ENCODE measurements at regions not wholly inside any gene's neighbourhood (a gene's known extent, or its start where the extent isn't known, plus 50 kb on each side); places are given as distances from the start of the nearest gene placed in this dataset.

DNA sequence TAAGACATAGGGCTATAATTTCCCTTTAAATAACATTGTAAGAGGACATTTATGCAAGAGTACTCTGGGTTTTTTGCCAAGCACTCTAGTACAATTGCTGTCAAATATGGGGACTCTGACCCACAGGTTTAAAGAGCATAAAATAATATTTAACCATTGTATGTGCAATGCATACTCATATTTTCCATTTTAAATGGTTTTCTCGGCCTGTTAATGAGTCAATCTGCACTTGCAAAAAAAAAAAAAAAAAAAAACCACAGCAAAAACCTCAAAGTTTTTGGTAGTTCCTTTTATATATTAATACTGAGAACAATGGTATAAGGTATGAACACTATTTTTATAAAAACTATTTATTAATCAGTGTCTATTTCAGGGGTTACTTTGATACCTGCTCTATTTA, 304.0 kb upstream of the CBLB start:
- Histone ChIP-seq H3K36me3 (ENCODE audit: control insufficient read depth in 4 of 4, insufficient read depth in 4 of 4, low read length in 3 of 4) (no peaks in the 10 kb centered on the region), H3K9me3 (ENCODE audit: control extremely low read depth in 1 of 5, control insufficient read depth in 4 of 5, insufficient read depth in 2 of 5, low read depth in 1 of 5, low read length in 4 of 5) (no peaks in the 10 kb centered on the region), H3K27ac (ENCODE audit: insufficient read depth in 1 of 2, low read depth in 1 of 2, low read length in 2 of 2, poor library complexity in 1 of 2, severe bottlenecking in 2 of 2) (no peak overlapping the region), H3K27me3 (replicated peaks in 2 of 5; ENCODE audit: control insufficient read depth in 4 of 5, insufficient read depth in 5 of 5, low read length in 4 of 5) (no peaks in the 10 kb centered on the region), H3K4me1 (ENCODE audit: control extremely low read depth in 1 of 4, control insufficient read depth in 4 of 4, insufficient read depth in 4 of 4, low read length in 3 of 4) (peaks cover 8 to 37% (median 26%) of the 10 kb centered on the region in 4 experiments), H3K4me3 (ENCODE audit: control insufficient read depth in 1 of 7, extremely low read depth in 1 of 7, insufficient read depth in 4 of 7, low read depth in 2 of 7, low read length in 6 of 7) (no peak overlapping the region)
- CTCF ChIA-PET: no interaction called here
- no CpG with 5 or more reads among the region's 1 CpG for WGBS (ENCODE audit: insufficient coverage)
- DNase-seq: peak; percentile 14 to 72 (median 70)
- POLR2A ChIA-PET: no interaction called here

DNA sequence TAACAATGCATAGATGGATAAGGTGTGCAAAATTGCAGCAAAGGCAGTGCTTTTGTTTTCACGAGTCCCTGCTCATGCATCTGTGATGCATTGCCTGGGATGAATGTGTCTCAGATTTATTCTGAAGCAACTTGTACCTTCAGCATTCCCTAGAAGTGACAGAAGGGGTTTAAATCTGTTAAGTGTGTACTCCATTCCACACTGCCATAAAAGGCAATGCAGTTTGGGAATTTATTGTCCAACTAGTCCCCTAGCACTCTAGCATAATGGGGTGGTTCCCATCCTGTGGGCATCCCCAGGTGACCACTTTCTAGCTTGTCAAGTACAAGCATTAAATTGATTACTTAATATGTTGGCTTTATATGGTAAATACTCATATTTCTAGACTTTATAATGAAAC, 306.5 kb upstream of the CBLB start:
- no peaks in the 10 kb centered on the region for H3K27me3 ChIP-seq (replicated peaks in 2 of 5; ENCODE audit: control insufficient read depth in 4 of 5, insufficient read depth in 5 of 5, low read length in 4 of 5)
- no peak overlapping the region for H3K4me3 ChIP-seq (ENCODE audit: control insufficient read depth in 1 of 7, extremely low read depth in 1 of 7, insufficient read depth in 4 of 7, low read depth in 2 of 7, low read length in 6 of 7)
- DNase-seq: no peak
- ChIA-PET POLR2A (no interaction called here), CTCF (no interaction called here)
- peaks cover 8 to 37% (median 26%) of the 10 kb centered on the region in 4 experiments for H3K4me1 ChIP-seq (ENCODE audit: control extremely low read depth in 1 of 4, control insufficient read depth in 4 of 4, insufficient read depth in 4 of 4, low read length in 3 of 4)
- H3K36me3 ChIP-seq (ENCODE audit: control insufficient read depth in 4 of 4, insufficient read depth in 4 of 4, low read length in 3 of 4): no peaks in the 10 kb centered on the region
- H3K9me3 ChIP-seq (ENCODE audit: control extremely low read depth in 1 of 5, control insufficient read depth in 4 of 5, insufficient read depth in 2 of 5, low read depth in 1 of 5, low read length in 4 of 5): no peaks in the 10 kb centered on the region
- WGBS (ENCODE audit: insufficient coverage): 100% methylated on average over 1 of the region's 1 CpG
- H3K27ac ChIP-seq (ENCODE audit: insufficient read depth in 1 of 2, low read depth in 1 of 2, low read length in 2 of 2, poor library complexity in 1 of 2, severe bottlenecking in 2 of 2): no peak overlapping the region

DNA sequence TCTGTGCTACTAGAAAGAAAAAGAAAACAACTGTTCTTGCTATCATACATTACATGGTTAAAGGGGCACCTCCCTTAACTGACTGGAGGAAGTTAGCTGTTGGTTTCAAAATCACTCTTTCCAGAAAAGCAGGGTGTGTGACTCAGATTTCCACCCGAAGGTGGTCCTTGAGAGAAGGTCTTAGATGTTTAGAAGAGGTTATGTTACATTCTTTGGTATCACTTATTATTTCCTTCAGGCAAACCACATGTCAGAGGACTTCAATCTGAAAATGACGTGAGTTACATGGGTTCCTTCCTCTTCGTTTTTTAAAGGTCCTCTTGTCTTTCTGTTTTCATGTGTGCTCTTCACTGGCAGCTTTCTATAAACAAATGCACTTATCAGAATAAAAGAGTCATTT, 307.9 kb upstream of the CBLB start:
- peaks cover 8 to 37% (median 26%) of the 10 kb centered on the region in 4 experiments for H3K4me1 ChIP-seq (ENCODE audit: control extremely low read depth in 1 of 4, control insufficient read depth in 4 of 4, insufficient read depth in 4 of 4, low read length in 3 of 4)
- no peaks in the 10 kb centered on the region for H3K27me3 ChIP-seq (replicated peaks in 2 of 5; ENCODE audit: control insufficient read depth in 4 of 5, insufficient read depth in 5 of 5, low read length in 4 of 5)
- ChIA-PET POLR2A (no interaction called here), CTCF (interaction anchor here (1.0 kb wide), 1 partner anchor 23 kb away, joined by 3 read pairs; no protein-coding TSS in a partner anchor)
- peak overlapping the region in 4 of 7 experiments; percentile 37 to 50 (median 46) for H3K4me3 ChIP-seq (ENCODE audit: control insufficient read depth in 1 of 7, extremely low read depth in 1 of 7, insufficient read depth in 4 of 7, low read depth in 2 of 7, low read length in 6 of 7)
- DNase-seq: peak; percentile 40 to 89 (median 87)
- no peaks in the 10 kb centered on the region for H3K9me3 ChIP-seq (ENCODE audit: control extremely low read depth in 1 of 5, control insufficient read depth in 4 of 5, insufficient read depth in 2 of 5, low read depth in 1 of 5, low read length in 4 of 5)
- H3K27ac ChIP-seq (ENCODE audit: insufficient read depth in 1 of 2, low read depth in 1 of 2, low read length in 2 of 2, poor library complexity in 1 of 2, severe bottlenecking in 2 of 2): peak overlapping the region in 1 of 2 experiments; percentile 23
- H3K36me3 ChIP-seq (ENCODE audit: control insufficient read depth in 4 of 4, insufficient read depth in 4 of 4, low read length in 3 of 4): no peaks in the 10 kb centered on the region
- WGBS (ENCODE audit: insufficient coverage): 0% methylated on average over 2 of the region's 3 CpGs

DNA sequence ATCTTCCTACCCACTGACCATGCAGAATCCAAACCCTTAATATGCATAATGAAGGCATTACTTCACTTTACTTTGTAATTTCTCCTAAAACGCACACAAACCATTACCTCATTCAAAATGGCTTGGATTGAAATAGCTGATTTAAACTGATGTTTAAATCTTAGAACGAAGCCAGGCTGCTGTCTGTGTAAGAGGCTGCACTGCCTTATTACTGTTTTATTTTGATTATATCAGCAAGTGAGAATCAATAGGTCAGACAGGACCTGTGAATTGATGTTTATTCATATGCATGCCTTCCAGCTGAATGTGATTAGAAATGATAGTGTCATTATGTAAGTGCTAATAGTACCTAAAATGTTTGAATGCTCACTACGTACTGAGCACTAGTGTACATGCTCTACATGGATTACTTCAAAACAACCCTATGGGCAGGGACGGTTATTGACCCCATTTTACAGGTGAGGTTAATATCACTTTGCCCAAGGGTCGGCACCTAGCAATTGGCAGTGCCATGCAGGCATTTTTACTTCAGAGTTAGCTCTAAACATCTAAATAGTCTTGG, 314.2 kb upstream of the CBLB start:
- no peak for DNase-seq
- no peaks in the 10 kb centered on the region for H3K36me3 ChIP-seq (ENCODE audit: control insufficient read depth in 4 of 4, insufficient read depth in 4 of 4, low read length in 3 of 4)
- CTCF ChIA-PET: interaction anchor here (0.6 kb wide), 1 partner anchor 18 kb away, joined by 3 read pairs; no protein-coding TSS in a partner anchor
- H3K27me3 ChIP-seq (replicated peaks in 2 of 5; ENCODE audit: control insufficient read depth in 4 of 5, insufficient read depth in 5 of 5, low read length in 4 of 5): no peaks in the 10 kb centered on the region
- no peak overlapping the region for H3K4me3 ChIP-seq (ENCODE audit: control insufficient read depth in 1 of 7, extremely low read depth in 1 of 7, insufficient read depth in 4 of 7, low read depth in 2 of 7, low read length in 6 of 7)
- no peaks in the 10 kb centered on the region for H3K9me3 ChIP-seq (ENCODE audit: control extremely low read depth in 1 of 5, control insufficient read depth in 4 of 5, insufficient read depth in 2 of 5, low read depth in 1 of 5, low read length in 4 of 5)
- H3K27ac ChIP-seq (ENCODE audit: insufficient read depth in 1 of 2, low read depth in 1 of 2, low read length in 2 of 2, poor library complexity in 1 of 2, severe bottlenecking in 2 of 2): no peak overlapping the region
- H3K4me1 ChIP-seq (ENCODE audit: control extremely low read depth in 1 of 4, control insufficient read depth in 4 of 4, insufficient read depth in 4 of 4, low read length in 3 of 4): peaks cover 0 to 4% (median 0%) of the 10 kb centered on the region in 4 experiments
- WGBS (ENCODE audit: insufficient coverage): 93% methylated on average over 3 of the region's 5 CpGs
- POLR2A ChIA-PET: interaction anchor here (0.5 kb wide), 1 partner anchor 15 kb away, joined by 3 read pairs; no protein-coding TSS in a partner anchor

DNA sequence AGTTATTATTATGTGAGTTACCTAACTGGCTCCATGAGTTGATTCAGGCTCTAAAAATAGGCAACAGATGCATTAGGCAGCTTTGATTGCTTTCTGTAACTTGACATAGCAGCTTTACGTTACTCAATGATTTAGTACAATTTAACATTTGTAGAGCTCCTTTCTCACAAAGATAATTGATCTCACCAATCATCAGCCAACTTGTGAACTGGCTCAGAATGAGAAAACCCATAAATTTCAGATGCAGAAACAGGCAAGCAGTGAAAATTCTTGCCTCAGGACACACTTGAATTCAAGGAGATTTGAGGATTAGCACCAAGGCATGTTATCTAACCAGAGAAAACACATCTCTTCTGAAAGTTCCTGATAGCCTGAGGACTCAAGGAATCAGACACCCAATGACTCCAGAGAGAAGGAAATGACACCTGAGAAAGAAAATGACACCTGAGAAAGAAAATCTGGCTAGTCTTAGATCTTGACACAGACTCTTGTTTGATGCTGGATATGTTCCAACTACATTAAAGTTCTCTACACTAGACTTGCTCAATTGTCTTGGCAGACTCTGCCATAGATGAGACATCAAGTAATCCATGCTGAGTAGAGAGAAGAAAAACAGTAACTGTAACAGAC, 315.1 kb upstream of the CBLB start:
- no peaks in the 10 kb centered on the region for H3K27me3 ChIP-seq (replicated peaks in 2 of 5; ENCODE audit: control insufficient read depth in 4 of 5, insufficient read depth in 5 of 5, low read length in 4 of 5)
- WGBS (ENCODE audit: insufficient coverage): 100% methylated on average over 1 of the region's 1 CpG
- no peaks in the 10 kb centered on the region for H3K36me3 ChIP-seq (ENCODE audit: control insufficient read depth in 4 of 4, insufficient read depth in 4 of 4, low read length in 3 of 4)
- no peak overlapping the region for H3K27ac ChIP-seq (ENCODE audit: insufficient read depth in 1 of 2, low read depth in 1 of 2, low read length in 2 of 2, poor library complexity in 1 of 2, severe bottlenecking in 2 of 2)
- H3K9me3 ChIP-seq (ENCODE audit: control extremely low read depth in 1 of 5, control insufficient read depth in 4 of 5, insufficient read depth in 2 of 5, low read depth in 1 of 5, low read length in 4 of 5): no peaks in the 10 kb centered on the region
- peaks cover 0 to 4% (median 0%) of the 10 kb centered on the region in 4 experiments for H3K4me1 ChIP-seq (ENCODE audit: control extremely low read depth in 1 of 4, control insufficient read depth in 4 of 4, insufficient read depth in 4 of 4, low read length in 3 of 4)
- no peak for DNase-seq
- ChIA-PET CTCF (no interaction called here), POLR2A (no interaction called here)
- no peak overlapping the region for H3K4me3 ChIP-seq (ENCODE audit: control insufficient read depth in 1 of 7, extremely low read depth in 1 of 7, insufficient read depth in 4 of 7, low read depth in 2 of 7, low read length in 6 of 7)

DNA sequence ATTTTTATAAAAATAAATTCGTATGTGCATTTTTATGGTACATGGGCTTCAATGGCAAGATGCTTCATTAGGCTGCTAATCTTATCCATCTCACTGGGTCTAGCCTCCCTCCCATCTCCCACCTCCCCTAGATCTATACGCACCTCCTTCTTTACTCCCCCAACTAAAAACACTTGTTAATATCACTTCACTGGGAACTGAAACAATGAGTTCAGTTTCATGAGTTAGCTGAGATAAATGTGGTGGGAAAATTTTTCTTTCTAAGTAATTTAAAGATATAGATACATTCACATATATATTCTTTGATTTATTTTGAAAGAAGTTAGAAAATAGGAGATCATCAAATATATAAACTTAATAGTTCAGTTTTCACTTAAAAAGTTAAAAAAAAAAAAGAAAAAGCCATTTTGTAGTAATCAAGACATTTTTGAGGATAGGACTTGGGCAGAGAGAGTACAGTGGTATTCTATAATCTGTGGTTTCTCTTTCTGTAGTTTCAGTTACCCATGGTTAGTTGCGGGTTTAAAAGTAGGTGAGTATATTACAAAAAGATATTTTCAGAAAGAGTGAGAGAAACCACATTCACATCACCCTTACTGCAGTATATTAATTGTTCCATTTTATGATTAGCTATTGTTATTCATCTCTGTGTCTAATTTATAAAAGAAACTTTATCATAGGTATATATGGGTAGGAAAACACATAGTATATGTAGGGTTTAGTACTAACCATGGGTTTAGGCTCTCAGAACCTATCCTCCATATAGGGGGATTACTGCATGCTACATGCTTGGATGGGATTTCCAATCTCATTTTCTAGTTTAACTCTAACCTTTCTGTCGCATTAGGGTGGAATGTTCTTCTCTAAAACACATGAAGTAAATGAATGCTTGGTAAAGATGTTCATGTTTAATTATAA, 316.0 kb upstream of the CBLB start:
- no CpG with 5 or more reads among the region's 4 CpGs for WGBS (ENCODE audit: insufficient coverage)
- Histone ChIP-seq H3K9me3 (ENCODE audit: control extremely low read depth in 1 of 5, control insufficient read depth in 4 of 5, insufficient read depth in 2 of 5, low read depth in 1 of 5, low read length in 4 of 5) (no peaks in the 10 kb centered on the region), H3K4me1 (ENCODE audit: control extremely low read depth in 1 of 4, control insufficient read depth in 4 of 4, insufficient read depth in 4 of 4, low read length in 3 of 4) (peaks cover 0 to 4% (median 0%) of the 10 kb centered on the region in 4 experiments), H3K4me3 (ENCODE audit: control insufficient read depth in 1 of 7, extremely low read depth in 1 of 7, insufficient read depth in 4 of 7, low read depth in 2 of 7, low read length in 6 of 7) (no peak overlapping the region), H3K27me3 (replicated peaks in 2 of 5; ENCODE audit: control insufficient read depth in 4 of 5, insufficient read depth in 5 of 5, low read length in 4 of 5) (no peaks in the 10 kb centered on the region), H3K36me3 (ENCODE audit: control insufficient read depth in 4 of 4, insufficient read depth in 4 of 4, low read length in 3 of 4) (no peaks in the 10 kb centered on the region), H3K27ac (ENCODE audit: insufficient read depth in 1 of 2, low read depth in 1 of 2, low read length in 2 of 2, poor library complexity in 1 of 2, severe bottlenecking in 2 of 2) (no peak overlapping the region)
- CTCF ChIA-PET: no interaction called here
- DNase-seq: no peak
- POLR2A ChIA-PET: no interaction called here

DNA sequence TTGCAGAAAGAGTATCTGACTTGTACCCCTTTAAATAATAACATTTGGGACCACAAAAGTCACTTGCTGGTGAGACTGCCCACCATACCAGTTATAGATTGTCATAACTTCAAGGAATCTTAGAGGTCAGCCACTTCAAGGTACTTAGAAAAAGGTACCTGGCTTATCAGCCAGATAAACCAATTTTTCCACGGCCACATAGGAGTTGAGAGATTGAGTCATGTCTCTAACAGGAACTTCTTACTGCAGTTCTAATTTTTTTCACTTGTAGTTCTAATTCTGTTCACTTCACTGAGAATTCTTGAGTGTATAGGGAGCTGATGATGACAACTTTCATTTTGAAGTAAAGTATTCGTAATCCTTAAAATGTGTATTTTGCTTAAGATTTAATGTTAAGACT, 317.1 kb upstream of the CBLB start:
- Histone ChIP-seq H3K27me3 (replicated peaks in 2 of 5; ENCODE audit: control insufficient read depth in 4 of 5, insufficient read depth in 5 of 5, low read length in 4 of 5) (no peaks in the 10 kb centered on the region), H3K4me1 (ENCODE audit: control extremely low read depth in 1 of 4, control insufficient read depth in 4 of 4, insufficient read depth in 4 of 4, low read length in 3 of 4) (peaks cover 0 to 4% (median 0%) of the 10 kb centered on the region in 4 experiments), H3K27ac (ENCODE audit: insufficient read depth in 1 of 2, low read depth in 1 of 2, low read length in 2 of 2, poor library complexity in 1 of 2, severe bottlenecking in 2 of 2) (no peak overlapping the region), H3K9me3 (ENCODE audit: control extremely low read depth in 1 of 5, control insufficient read depth in 4 of 5, insufficient read depth in 2 of 5, low read depth in 1 of 5, low read length in 4 of 5) (no peaks in the 10 kb centered on the region), H3K4me3 (ENCODE audit: control insufficient read depth in 1 of 7, extremely low read depth in 1 of 7, insufficient read depth in 4 of 7, low read depth in 2 of 7, low read length in 6 of 7) (no peak overlapping the region), H3K36me3 (ENCODE audit: control insufficient read depth in 4 of 4, insufficient read depth in 4 of 4, low read length in 3 of 4) (no peaks in the 10 kb centered on the region)
- 75% methylated on average over 1 of the region's 2 CpGs for WGBS (ENCODE audit: insufficient coverage)
- ChIA-PET CTCF (no interaction called here), POLR2A (no interaction called here)
- no peak for DNase-seq

Measured in common myeloid progenitor, CD34-positive (primary cell).